ENCODE measurements at regions not wholly inside any gene's neighbourhood (a gene's known extent, or its start where the extent isn't known, plus 50 kb on each side); places are given as distances from the start of the nearest gene placed in this dataset.

DNA sequence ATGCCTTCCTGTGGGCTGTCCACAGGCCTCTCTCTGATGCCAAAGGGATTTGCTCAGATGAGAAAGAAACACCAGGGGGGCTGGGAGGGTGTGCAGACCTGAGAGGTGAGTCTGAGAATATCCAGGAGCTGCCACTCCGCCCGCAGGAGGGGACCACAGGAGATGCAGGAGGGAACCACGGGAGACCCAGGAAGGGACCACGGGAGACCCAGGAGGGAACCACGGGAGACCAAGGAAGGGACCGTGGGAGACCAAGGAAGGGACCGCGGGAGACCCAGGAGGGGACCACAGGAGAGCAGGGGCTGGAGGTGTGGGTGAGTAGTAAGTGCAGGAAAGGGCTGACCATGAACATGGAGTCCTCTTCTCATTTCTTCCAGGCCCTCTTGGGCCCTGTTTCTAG is 74.6 kb upstream of the SFSWAP start:
- WGBS (ENCODE audit: insufficient coverage, low coverage, missing lambda C conversion rate), result 18% methylated on average over 8 of the region's 8 CpGs
- Histone ChIP-seq H3K9me3 (replicated peaks; ENCODE audit: control insufficient read depth, insufficient read depth, low read depth, low read length) (no peaks in the 10 kb centered on the region), H3K4me2 (ENCODE audit: insufficient read depth, low read length) (no peak overlapping the region), H3K27me3 (ENCODE audit: control insufficient read depth in 2 of 2, insufficient read depth in 2 of 2, low read length in 2 of 2) (no peaks in the 10 kb centered on the region), H3K4me3 (no peak overlapping the region), H3K27ac (ENCODE audit: extremely low read depth, low read depth, low read length) (no peak overlapping the region), H3K4me1 (replicated peaks in 1 of 2; ENCODE audit: control insufficient read depth in 2 of 2, insufficient read depth in 2 of 2, low read length in 2 of 2) (peaks cover 17 to 19% of the 10 kb centered on the region in 2 experiments; a peak in 4 of 5 replicates), H3K9ac (ENCODE audit: insufficient read depth in 1 of 2, low read depth in 2 of 2, low read length in 2 of 2) (no peak overlapping the region), H3K79me2 (ENCODE audit: control insufficient read depth, insufficient read depth, low read length) (no peaks in the 10 kb centered on the region), H4K20me1 (replicated peaks; ENCODE audit: control insufficient read depth, insufficient read depth, low read length) (no peaks in the 10 kb centered on the region), H3K36me3 (ENCODE audit: control insufficient read depth, insufficient read depth, low read length) (no peaks in the 10 kb centered on the region), H2AFZ (ENCODE audit: low read depth, low read length) (no peak overlapping the region), H3K9me1 (ENCODE audit: control insufficient read depth, insufficient read depth, low read length) (no peaks in the 10 kb centered on the region)
- POLR2A ChIA-PET, result interaction anchor here (0.6 kb wide), 2 partner anchors 574 to 805 kb away, joined by 3 read pairs; no protein-coding TSS in a partner anchor
- TF ChIP-seq ZNF316 (IDR thresholded peaks at IDR 0.05) (no peak), NBN (IDR thresholded peaks at IDR 0.05; ENCODE audit: low read depth) (no peak), BRD9 (IDR thresholded peaks at IDR 0.05; ENCODE audit: low read depth, partially characterized antibody) (no peak), SLC30A9 (CRISPR knock-in tag; IDR thresholded peaks at IDR 0.05) (no peak)
- TF ChIP-seq, protein P1, sequence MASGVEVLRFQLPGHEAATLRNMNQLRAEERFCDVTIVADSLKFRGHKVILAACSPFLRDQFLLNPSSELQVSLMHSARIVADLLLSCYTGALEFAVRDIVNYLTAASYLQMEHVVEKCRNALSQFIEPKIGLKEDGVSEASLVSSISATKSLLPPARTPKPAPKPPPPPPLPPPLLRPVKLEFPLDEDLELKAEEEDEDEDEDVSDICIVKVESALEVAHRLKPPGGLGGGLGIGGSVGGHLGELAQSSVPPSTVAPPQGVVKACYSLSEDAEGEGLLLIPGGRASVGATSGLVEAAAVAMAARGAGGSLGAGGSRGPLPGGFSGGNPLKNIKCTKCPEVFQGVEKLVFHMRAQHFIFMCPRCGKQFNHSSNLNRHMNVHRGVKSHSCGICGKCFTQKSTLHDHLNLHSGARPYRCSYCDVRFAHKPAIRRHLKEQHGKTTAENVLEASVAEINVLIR (CRISPR knock-in tag; IDR thresholded peaks at IDR 0.05), result no peak
- TF ChIP-seq, protein P2, sequence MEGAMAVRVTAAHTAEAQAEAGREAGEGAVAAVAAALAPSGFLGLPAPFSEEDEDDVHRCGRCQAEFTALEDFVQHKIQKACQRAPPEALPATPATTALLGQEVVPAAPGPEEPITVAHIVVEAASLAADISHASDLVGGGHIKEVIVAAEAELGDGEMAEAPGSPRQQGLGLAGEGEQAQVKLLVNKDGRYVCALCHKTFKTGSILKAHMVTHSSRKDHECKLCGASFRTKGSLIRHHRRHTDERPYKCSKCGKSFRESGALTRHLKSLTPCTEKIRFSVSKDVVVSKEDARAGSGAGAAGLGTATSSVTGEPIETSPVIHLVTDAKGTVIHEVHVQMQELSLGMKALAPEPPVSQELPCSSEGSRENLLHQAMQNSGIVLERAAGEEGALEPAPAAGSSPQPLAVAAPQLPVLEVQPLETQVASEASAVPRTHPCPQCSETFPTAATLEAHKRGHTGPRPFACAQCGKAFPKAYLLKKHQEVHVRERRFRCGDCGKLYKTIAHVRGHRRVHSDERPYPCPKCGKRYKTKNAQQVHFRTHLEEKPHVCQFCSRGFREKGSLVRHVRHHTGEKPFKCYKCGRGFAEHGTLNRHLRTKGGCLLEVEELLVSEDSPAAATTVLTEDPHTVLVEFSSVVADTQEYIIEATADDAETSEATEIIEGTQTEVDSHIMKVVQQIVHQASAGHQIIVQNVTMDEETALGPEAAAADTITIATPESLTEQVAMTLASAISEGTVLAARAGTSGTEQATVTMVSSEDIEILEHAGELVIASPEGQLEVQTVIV (CRISPR knock-in tag; IDR thresholded peaks at IDR 0.05; ENCODE audit: borderline replicate concordance), result no peak
- CTCF ChIA-PET (ENCODE audit: low intra/inter-chr PET ratio), result no interaction called here
- FAIRE-seq (no peak), ATAC-seq (no peak), DNase-seq (ENCODE audit: extremely low read depth in 1 of 4, low spot score in 3 of 4) (no peak)
- BruUV-seq (replicated peaks), result no TSS peak
- in situ Hi-C loops (cut with MboI), result no loop called here
- intact Hi-C loops (cut with micrococcal nuclease), result no loop called here
